Right renal pelvis (tissue), 4 donors: ENCODE measurements at regions not wholly inside any gene's neighbourhood (a gene's known extent, or its start where the extent isn't known, plus 50 kb on each side); places are given as distances from the start of the nearest gene placed in this dataset.

Experiments used
- DNase-seq, 4 donors: peaks; one replicate each; pipeline ENCODE4 v3.0.0-alpha.2; 2013; ENCODE audit warnings: low read depth in 4 of 4, low spot score in 3 of 4, missing footprints in 1 of 4

- DNase-seq = no peak
Measured at GRCh38 chr12:25853316-25854095, 105.0 kb upstream of the RASSF8 start.

GRCh38 chr12:25854991-25855390, 103.5 kb upstream of the RASSF8 start:
- DNase-seq = no peak

DNA sequence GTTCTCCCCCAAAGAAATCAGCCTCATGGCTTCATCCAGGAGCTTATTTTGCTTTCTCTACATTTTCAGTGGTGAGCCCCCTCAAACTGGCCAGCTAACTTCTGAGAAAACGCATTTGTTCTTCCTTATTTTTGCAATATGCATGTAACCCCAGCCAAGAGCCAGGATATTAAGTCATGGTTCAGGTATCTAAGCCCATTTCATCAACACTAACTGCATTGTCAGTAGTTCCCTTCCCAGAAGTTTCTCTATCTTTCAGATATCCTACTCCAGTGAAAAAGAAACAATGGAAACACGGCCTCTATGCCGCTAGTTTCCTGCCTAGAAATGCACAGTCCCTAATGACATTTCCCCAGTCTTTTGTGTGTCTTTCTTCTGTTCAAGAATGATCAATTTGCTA, 102.8 kb upstream of the RASSF8 start:
- DNase-seq = no peak

DNA sequence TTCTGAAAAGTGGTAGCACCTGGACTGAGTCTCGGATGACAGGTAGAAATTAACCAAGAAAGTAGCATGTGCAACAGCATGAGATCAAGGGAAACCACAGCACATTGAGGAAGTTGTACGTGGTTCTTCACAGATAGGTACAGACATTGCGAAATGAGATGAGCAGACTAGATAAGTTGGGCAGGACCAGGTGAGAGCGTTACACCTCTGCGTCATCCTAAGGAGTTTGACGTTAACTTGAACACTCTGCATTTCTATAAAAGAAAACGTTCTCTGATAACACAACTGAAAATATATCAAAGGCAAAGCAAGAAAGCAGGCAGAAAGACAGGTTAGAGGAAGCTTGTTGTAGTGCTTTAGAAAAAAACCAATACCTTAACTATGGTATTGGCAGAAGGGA, 98.5 kb upstream of the RASSF8 start:
- DNase-seq = no peak

- no peak for DNase-seq
Measured at GRCh38 chr12:25861226-25861625, 97.3 kb upstream of the RASSF8 start.

- no peak for DNase-seq
Measured at GRCh38 chr12:25864306-25865276, 93.9 kb upstream of the RASSF8 start.

DNA sequence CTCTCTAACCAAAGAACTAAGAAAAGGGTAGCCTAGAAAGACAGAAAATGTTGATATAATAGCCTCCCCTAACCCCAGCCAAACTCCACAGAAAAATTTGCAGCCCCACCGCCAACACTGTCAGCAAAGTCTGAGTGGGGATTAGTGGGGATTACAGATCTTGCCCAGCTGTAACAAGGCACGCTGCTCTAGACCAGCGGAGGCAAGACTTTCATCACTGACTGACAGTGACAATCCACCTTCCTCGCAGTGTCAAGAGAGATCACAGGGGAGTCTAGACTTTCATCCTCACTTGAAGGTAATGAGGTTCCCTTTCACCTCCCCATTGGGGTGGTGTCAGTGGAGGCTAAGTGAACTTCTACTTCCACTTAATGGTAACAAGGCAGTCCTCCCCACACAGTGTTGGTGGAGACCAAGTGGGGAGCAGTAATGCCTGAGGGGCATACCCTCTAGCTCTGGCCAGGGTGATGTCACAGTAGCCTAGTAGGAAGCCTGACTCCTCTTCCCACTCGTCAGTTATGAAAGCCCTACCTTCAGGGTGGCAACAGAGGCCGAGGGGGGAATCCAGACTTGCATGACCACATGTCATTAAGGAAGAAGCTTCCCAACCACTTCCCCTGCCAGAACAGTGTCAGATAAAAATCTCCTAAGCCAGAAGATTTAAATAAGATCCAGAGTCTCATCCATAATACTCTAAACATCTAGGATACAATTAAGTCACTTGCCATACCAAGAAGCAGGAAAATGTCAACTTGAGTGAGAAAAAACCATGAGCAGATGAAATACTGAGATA, 91.7 kb upstream of the RASSF8 start:
- DNase-seq = no peak

DNA sequence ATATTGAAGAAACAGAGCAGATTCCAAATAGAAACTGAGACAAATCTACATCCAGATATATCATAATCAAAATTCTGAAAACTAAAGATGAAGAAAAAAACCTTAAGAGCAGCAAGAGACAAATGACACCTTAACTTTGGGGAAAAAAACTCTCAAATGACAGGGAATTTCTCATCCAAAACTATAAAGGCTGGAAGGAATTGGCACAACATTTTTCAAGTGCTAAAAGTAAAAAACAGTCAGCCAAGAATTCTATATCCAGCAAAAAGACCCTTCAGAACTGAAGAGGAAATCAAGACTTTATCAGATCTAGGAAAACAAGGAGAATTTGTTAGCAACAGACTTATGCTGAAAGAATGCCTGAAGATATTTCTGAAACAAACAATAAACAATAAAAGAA, 90.3 kb upstream of the RASSF8 start:
- no peak for DNase-seq

- DNase-seq = no peak
Measured at GRCh38 chr12:25872137-25872536, 86.3 kb upstream of the RASSF8 start.

DNA sequence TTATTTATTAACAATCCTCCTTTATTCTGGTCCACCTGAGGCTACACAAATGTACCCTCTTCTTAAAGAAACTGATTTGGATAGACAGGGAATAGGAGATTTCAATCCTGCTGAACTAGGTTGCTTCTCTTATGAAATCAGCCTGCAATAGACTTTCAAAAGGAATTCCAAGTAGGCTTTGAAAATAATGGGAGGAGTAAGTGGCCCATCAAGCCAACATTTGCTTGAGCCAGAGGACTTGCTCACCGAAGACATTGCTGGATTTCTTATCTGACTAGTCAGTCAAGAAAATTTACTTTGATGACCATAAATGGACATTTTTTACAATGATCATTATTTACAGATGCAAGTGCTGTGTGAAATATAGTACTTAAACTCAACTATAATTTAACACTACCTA, 82.8 kb upstream of the RASSF8 start:
- no peak for DNase-seq

DNA sequence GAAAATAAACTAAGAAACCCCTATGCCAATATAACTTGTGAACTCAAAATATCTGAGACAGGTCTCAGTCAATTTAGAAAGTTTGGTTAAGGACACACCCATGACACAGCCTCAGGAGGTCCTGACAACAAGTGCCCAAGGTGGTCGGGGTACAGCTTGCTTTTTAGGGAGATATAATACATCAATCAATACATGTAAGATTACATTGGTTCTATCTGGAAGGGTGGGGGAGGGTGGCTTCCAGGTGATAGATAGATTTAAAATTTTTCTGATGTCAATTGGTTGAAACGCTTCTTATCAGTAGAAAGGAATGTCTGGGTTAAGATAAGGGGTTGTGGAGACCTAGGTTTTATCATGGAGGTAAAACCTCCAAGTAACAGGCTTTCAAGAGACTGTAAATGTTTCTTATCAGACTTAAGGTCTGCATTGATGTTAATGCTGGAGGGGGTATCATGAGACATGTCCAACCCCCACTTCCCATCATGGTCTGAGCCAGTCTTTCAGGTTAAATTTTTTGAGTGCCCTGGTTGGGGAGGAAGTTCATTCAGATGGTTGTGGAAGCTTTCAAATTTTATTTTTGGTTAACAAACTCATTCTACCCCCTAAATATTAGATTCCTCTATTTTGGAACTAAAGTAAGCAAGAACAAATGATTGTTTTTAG, 82.0 kb upstream of the RASSF8 start:
- no peak for DNase-seq

DNA sequence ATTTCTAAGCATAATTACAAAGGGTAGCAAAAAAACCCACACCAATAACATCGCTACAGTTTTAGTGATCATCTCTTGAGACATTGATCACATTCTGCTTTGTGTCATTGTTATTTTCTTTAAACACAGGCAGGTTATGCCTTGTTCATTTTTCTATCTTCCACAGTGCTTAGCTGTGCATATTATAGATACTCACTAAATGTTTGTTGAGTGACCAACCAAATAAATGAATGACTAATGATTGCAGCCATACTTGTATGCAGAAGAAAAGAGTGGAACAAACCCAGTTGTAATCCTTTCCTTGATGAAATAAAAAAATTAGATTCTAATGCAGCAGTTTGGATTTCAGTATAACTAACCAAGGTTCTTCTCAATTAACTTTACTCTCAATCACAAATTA, 81.0 kb upstream of the RASSF8 start:
- DNase-seq = no peak

- no peak for DNase-seq
Measured at GRCh38 chr12:25882266-25882665, 76.2 kb upstream of the RASSF8 start.

- no peak for DNase-seq
Measured at GRCh38 chr12:25883026-25883916, 75.2 kb upstream of the RASSF8 start.

DNA sequence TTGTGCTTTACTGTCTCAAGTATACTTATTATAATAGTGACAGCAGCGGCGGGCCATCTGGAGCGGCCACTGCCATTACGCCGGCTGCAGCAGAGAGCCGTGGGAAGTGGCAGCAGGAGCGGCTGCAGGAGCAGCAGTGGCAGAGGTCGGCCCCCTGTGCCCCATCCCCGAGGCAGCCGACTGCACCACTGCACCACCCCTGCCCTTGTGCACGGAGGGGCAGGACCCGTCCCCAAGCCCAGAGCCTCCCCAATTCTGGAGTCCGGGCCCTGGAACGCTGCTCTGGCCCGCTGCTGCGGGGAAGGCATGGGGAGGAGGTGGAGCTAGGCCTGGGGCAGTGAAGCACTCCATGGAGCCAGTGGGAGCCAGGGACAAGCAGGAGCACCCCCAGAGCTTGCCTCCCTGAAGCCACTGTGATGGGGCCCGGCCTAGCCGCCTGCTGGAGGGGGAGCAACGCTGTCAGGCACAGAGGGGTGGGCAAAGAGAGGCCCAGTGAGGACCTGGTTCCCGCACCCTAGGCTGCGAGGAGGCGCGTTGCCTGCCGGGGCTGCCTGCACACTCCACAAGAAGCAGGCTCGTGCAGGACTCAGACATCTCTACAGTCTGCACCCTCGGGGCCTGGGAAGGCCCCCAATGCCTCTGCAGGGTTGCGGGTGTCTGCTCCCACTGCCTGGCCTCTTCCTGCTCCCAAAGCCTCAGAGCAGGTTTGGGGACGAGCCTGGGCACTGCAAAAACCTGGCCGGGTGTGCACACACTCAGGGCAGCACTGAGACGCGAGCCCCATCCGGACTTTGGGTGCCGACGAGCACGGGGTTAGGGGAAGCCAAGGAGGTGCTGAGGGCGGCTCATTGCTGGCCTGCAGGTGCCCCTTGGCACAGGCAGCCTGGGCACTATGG, 74.2 kb upstream of the RASSF8 start:
- DNase-seq = no peak

GRCh38 chr12:25884920-25885234, 73.6 kb upstream of the RASSF8 start:
- no peak for DNase-seq

DNA sequence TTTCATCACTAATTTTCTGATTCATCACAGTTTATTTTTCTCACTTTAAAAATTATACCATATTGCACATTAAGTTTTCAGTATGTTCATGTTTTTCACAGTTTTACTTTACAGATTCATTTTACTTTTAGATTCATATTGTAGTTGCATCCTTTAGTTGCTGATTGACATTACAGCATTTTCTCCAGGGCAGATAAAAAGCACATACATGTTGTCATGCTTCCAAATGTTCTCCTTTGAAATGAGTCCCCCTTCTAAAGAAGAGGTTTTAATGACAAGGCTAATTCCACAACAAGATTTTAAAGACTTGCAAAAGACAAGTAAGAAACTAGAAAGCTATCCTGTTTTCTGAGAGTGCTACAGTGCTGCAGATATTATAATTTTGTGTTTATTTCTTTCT, 72.1 kb upstream of the RASSF8 start:
- DNase-seq = no peak

DNA sequence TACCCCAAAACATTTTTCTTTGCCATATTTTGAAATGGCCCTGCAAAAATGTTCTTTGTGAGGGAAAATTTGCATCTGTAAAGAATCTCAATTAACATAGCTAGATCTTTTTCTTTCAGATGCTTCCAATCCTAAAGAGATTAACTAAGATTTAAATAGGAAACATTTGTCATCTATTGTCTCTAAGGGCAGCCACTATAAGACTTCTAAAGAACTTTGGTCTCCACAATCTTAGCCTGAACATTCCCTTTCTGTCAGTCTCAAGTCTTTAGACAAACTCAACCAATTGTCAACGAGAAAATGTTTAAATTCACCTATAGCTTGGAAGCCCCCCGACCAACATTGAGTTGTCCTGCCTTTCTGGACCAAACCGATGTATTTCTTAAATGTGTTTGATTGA, 71.1 kb upstream of the RASSF8 start:
- DNase-seq = no peak

DNA sequence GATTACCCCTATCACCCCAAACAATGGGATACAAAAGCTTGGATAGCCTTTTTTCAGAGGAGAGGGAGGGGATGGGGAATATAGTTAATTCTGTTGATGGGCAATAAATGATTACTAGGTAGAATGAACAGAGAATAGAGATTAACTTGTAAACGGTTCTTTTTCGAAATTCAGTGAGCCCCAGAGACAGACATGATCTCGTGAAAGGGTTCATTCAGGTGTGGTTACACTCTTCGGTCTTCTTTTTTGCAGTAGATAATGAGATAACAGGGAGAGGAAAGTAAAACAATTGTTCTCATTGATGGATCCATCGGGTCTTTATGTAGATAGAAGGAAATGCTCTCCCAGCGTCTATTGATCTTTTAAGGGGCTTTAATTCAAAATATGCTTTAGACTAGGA, 69.3 kb upstream of the RASSF8 start:
- no peak for DNase-seq
